HCT116 (cell line): ENCODE measurements at regions not wholly inside any gene's neighbourhood (a gene's known extent, or its start where the extent isn't known, plus 50 kb on each side); places are given as distances from the start of the nearest gene placed in this dataset.

Experiments
- CTCF ChIP-seq, 3 experiments: fragments of 200-600 bp in 1 of 3; sonication (generic) in 1 of 3; IDR thresholded peaks in 2 of 3; conservative IDR thresholded peaks in 1 of 3; 2 replicates each; pipeline ENCODE4 v1.5.1; 2012 to 2017; ENCODE audit warnings: low read depth in 2 of 3, low read length in 2 of 3, antibody characterized with exemption in 1 of 3, borderline replicate concordance in 1 of 3, control low read depth in 1 of 3, mild to moderate bottlenecking in 1 of 3, mixed read lengths in 1 of 3, mixed run types in 1 of 3, moderate library complexity in 1 of 3; ENCODE audit not compliant: insufficient read depth in 1 of 3
- EZH2 ChIP-seq: fragments of 200-600 bp; sonication (generic); IDR thresholded peaks from 2 replicates; pipeline ENCODE4 v1.6.1; 2017; ENCODE audit warnings: antibody characterized with exemption, mixed run types
- POLR2A ChIP-seq: IDR thresholded peaks from 2 replicates; pipeline ENCODE4 v1.7.0; 2011; ENCODE audit warnings: borderline replicate concordance; ENCODE audit not compliant: insufficient read depth, insufficient read length; ENCODE audit errors: extremely low read depth

- TF ChIP-seq EZH2 (no peak), CTCF (IDR thresholded peaks at IDR 0.05 in 2 of 3, conservative IDR thresholded peaks at IDR 0.05 in 1 of 3; ENCODE audit: borderline replicate concordance in 1 of 3, insufficient read depth in 1 of 3, low read depth in 2 of 3, low read length in 2 of 3) (no peak), POLR2A (no peak)
These were observed 101.5 kb upstream of the CXXC4 start for GRCh38 chr4:104596189-104596588.
